ENCODE measurements at regions not wholly inside any gene's neighbourhood (a gene's known extent, or its start where the extent isn't known, plus 50 kb on each side); places are given as distances from the start of the nearest gene placed in this dataset.

DNA sequence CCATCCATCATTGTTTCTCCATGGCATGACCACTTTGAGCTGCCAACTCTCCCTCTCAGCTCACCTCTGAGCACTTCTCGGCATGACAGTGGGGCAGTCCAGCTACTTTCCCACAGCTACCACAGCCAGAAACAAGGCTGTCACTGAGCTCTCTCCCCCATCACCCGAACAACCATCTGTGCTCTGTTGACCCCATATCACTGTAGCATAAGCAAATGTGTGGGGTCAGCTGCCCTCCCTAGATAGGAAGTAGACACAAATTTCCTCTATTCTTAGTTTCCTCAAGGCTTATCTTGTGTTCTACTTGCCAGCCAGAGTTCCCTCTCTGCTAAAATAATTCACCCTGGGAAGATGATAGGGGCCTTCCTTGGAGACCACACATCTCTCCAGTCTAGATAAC lies 82.6 kb upstream of the FUT8 start:
- DNase-seq, result no peak

- DNase-seq, result no peak
Measured at GRCh38 chr14:65330416-65330815, 82.1 kb upstream of the FUT8 start.

GRCh38 chr14:65331652-65332051 lies 80.9 kb upstream of the FUT8 start:
- no peak for DNase-seq

DNA sequence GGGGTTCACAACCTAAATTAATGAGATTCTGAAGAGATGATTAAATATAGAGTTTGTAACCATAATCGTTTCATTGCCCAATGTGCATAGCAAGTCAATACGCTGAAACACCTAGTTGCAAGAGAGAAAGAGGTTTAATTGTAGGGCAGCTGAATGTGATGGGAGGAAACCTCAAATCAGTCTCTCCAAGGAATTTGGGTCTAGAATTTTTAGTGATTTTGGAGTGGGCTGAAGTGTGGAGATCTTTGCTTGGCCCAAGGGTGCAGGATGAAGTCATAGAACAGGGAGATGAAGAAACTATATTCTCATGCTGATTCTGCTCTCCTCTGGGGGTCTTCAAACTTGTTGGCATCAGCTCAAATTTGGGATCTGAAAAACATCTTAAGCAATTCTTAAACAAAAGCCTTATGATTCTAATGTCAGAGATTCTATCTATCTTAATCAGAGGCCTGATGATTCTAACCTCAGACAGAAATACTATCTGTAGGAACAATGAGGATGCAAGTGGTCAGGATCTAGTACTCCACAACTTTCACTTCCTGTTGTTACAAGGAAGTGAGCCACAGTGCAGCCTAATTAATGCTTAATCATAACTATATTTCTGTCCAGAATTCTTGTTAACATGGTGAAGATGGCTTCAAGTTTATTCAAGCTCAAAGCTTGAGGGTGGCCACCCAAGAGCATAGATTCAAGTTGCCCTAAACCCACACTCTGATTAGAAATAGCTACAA lies 80.2 kb upstream of the FUT8 start:
- no peak for DNase-seq

GRCh38 chr14:65333943-65334687 lies 78.4 kb upstream of the FUT8 start:
- DNase-seq, result no peak

DNA sequence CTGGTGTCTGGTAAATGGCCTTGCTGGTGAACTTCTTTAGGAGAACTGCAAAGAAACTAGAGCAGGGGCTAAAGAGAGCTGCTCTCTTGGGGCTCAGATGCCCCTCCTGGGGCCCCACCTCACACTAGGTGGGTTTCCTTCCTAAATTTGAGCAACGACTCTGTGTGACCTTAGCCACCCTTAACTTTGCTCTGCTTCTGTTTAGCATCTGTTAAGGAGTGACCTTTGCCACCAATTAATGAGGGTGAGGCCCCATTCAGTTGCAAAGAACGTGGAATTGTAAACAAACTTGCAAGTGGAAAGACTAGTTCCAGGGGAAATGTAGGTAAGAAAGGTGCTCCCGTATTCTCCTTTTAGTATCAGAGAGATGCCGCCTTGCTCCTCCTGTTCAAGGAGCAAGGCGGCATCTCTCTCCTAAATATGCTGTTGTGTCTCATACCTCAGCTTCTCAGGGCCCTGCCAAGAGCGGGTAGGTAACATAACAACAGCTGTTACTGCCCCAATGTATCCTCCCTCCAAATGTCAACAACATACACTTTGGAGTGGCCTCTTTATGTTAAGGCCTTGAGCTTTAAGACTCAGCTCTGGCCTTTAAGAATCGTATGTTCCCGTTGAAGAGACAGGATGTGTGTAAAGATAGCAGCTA lies 77.6 kb upstream of the FUT8 start:
- DNase-seq, result no peak

DNA sequence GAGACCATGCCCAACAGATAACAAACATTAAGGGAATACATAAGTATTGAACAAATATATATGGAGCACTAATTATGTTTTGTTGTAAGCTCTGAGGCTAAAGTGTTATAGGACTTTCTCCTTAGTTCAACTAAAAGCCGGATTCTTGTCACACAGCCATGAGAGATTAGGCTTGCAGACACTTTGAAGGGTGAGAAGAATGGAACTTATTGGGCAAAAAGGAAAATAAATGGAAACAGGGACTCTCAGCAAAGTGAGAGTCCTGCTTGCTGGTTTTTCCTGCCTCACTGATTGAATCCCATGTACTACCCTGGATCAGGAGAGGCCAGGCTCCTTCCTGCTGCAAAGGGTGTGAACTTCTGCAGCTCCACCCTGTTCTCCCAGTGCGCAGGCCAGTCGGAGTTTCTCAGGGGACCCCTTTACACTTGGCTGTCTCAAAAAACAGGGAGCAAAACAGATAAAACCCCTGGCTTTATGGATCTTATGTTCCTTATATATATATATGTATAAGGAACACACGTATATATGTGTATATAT lies 77.1 kb upstream of the FUT8 start:
- DNase-seq, result no peak

- no peak for DNase-seq
Measured at GRCh38 chr14:65336191-65336591, 76.3 kb upstream of the FUT8 start.

- no peak for DNase-seq
Measured at GRCh38 chr14:65339866-65340265, 72.7 kb upstream of the FUT8 start.

DNA sequence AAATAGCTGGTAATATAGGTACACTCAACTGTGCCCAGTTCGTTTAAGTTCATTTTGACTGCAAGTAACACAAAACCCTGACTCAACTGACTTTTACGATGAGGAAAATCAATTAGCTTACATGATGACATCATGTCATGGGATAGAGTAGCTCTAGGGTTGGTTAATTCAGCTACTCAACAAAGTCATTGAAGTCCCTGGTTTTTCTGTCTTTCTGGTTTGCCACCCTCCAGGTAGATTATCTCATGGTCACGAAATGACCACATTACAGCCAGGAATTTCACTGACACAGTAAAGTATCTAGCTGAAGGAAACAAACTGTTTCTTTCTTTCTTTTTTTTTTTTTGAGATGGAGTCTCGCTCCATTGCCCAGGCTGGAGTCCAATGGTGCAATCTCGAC lies 68.5 kb upstream of the FUT8 start:
- DNase-seq, result no peak

GRCh38 chr14:65345266-65345665 lies 67.3 kb upstream of the FUT8 start:
- no peak for DNase-seq

DNA sequence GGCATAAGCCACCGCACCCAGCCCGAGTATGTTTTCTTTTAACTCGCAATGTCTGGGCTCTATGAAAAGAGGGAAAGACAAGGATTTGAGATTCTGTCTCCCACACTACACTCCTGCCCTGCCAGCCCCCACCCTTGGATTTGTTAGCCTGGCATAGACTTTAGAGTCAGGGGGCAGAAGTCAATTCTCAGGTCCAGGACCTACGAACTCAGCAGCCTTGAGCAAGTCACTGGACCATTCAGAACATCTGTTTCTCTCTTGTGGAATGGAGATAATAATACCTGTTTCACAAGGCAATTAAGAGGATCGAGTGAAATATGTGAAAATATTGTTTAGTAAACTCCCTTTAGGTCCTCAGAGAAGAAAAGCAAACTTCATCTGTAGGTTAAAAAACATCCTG lies 66.1 kb upstream of the FUT8 start:
- no peak for DNase-seq

DNA sequence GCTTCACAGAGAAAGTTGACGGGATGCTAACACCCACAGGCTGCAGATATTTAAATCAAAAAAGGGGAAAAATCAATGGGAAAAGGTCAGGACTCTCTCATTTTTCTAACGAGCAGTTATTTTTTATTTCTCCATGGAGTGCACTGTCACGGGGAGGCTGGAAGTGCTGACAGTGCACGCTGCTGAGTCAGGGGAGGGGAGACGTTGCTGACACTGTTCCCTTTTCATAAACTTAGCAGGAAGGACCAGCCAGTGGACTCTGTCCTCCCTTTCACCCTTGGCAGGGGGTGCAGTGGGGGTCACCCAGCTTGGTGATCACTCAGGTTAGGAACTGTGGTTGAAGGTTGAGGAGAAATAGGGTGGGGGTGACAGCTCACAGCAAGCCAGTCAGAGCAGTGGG lies 65.6 kb upstream of the FUT8 start:
- no peak for DNase-seq

DNA sequence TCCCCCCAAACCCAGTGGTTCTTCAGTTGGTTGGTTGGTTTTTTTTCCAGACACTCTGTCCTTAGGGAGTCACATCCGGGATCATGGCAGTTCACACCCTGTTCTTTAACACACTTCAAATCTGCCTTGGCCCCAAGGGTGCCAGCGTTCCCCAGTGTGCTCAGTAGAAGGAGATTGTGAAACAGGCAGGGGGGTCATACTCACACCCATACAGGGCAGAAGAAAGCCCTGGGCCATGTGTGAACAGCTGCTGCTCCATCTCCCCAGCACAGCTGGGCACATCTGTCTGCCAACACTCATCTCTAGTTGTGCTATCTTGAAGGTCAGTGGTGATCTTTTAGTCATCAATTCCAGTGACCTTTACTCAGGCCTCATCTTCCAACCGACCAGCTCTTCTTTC lies 64.4 kb upstream of the FUT8 start:
- DNase-seq, result no peak

DNA sequence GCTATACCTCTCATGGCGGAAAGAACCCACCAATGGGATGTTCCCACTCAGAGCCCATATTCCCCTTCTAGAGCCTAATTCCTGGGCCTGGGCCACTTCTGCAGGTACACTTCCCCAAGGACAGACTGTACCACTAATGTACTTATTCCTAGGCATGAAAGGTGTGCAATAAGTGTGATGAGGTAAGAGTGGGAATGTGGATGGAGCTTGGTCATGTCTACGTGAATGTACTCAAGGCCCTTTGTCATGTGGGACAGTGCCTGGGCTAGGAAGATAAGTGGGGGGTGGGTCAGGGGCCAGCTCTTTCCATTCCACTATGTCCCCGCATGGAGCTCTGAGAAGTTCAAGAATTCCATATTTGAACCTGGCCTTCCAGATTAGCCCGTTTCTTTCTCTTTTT lies 63.4 kb upstream of the FUT8 start:
- no peak for DNase-seq

DNA sequence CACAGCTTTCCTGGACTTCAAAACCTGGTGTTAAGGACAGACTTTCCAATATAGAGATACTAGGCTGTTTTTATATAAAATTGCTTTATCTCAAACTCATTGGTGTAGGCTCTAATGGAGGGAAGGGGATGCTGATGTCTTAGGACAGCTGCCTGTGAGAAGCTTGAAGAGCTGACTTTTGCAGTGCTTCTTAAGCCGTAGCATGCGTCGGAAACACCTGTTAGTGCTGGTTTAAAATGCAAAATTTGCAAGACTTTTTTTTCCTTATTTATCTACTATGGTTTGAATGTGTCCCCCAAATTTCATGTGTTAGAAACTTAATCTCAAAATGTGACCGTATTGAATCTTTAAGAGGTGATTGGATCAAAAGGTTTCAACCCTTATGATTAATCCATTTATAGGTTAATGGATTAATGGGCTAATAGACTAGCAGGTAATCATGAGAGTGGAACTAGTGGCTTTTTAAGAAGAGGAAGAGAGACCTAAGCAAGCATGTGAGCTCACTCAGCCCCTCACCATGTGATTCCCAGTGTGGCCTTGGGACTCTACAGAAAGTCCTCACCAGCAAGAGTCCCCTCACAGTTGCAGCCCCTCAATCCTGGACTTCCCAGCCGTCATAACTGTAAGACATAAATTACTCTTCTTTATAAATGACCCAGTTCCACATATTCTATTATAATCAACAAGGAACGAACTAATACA lies 60.9 kb upstream of the FUT8 start:
- no peak for DNase-seq

DNA sequence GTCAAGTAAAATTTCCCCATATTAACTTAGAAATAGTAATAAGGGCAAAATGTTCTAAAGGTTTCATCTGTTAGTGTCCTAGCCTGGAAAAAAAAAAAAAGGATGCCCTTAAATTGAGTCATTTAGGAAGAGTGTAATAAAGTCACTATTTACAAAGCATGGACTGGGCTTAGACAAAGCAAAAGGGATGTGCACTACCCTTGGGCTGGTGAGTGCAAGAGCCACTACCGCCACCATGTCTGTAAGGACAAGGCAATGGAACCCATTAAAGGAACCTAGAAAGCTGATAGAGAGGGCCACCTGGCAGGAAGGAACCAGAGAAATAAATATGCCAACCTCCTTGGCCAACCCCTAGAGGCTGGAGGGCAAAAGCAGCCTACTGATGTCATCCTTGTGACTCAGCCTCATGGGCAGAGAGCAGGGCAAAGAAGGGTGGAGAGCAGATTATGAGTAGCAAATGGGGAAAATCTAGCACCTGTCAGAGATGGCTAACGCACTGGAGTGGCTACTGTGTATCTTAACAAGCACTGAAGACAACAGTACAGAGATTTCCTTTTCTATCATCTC lies 59.5 kb upstream of the FUT8 start:
- no peak for DNase-seq

- no peak for DNase-seq
Measured at GRCh38 chr14:65354131-65354530, 58.4 kb upstream of the FUT8 start.

DNA sequence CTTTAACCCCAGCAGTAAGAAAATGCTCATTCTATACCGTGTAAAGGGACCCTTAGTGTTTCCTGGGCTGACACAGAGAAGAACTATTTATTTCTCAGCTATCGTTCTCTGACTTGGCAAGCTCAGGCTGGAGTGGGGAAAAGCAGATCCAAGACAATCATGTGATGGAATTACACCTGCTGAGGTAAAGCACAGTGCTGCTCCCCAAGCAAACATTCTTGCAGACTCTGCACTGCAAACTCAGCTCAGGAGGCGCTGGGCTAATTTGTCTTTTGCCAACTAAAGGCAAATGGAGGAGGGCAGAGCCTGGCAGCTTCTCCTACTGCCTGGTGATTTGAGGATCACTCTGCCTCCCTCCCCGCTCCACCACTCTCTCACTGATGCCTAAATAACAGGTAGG lies 57.8 kb upstream of the FUT8 start:
- no peak for DNase-seq

GRCh38 chr14:65356327-65356836 lies 56.1 kb upstream of the FUT8 start:
- DNase-seq, result no peak

DNA sequence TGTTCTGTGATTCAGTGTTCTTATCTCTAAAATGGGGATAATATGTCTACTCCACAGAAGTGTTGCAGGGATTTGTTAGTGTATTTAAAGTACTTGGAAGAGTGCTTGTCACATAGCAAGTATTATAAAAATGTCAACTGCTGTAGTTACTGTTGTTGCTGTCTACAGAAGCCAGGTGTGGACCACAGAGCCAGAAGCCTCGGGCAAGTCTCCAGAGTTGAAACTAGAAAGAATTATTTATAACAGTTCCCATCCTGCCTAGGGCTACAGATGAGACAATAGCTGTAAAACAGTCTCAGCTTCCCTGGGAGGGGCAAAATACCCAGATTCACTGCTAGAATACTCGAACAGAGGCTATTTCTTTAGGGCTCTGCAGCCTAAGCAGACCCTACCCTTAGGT lies 55.4 kb upstream of the FUT8 start:
- DNase-seq, result no peak

- no peak for DNase-seq
Measured at GRCh38 chr14:65357689-65358088, 54.8 kb upstream of the FUT8 start.

DNA sequence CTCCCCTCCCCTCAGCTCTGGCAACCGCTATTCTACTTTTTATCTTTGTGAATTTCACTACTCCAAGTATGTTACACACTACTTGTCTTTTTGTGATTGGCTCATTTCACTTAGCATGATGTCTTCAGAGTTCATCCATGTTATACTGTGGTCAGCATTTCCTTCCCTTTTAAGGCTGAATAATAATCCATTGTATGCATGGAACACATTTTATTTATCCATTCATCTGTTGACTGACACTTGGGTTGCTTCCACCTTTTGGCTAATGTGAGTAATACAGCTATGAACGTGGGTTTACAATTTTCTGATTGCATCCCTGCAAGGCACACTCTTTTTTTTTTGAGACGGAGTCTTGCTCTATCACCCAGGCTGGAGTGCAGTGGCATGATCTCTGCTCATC lies 53.0 kb upstream of the FUT8 start:
- DNase-seq, result no peak
